ENCODE measurements at regions not wholly inside any gene's neighbourhood (a gene's known extent, or its start where the extent isn't known, plus 50 kb on each side); places are given as distances from the start of the nearest gene placed in this dataset.
"Not testable (repeated sequence)": the region's sequence is repeated elsewhere in the genome, so short reads cannot be mapped to it uniquely, and the experiment has no call there.

- H3K4me3 Mint-ChIP-seq (ENCODE audit: unreplicated experiment) = no peak overlapping the region
- no peak for TF ChIP-seq CTCF (IDR thresholded peaks at IDR 0.05)
- DNase-seq (ENCODE audit: extremely low spot score, unreplicated experiment) = no peak
- H3K4me1 Mint-ChIP-seq (ENCODE audit: unreplicated experiment) = no peaks in the 10 kb centered on the region
- no peak overlapping the region for H3K27ac Mint-ChIP-seq (ENCODE audit: unreplicated experiment)
- no peaks in the 10 kb centered on the region for H3K9me3 Mint-ChIP-seq (ENCODE audit: unreplicated experiment)
- H3K36me3 Mint-ChIP-seq (ENCODE audit: unreplicated experiment) = no peaks in the 10 kb centered on the region
- peaks cover 31% of the 10 kb centered on the region for H3K27me3 Mint-ChIP-seq (ENCODE audit: unreplicated experiment)
Observed at GRCh38 chr4:162761965-162762364, 404.7 kb downstream of the NAF1 start.

- not testable (repeated sequence) for H3K4me3 Mint-ChIP-seq (ENCODE audit: unreplicated experiment); DNase-seq (ENCODE audit: extremely low spot score, unreplicated experiment); H3K36me3 Mint-ChIP-seq (ENCODE audit: unreplicated experiment); H3K27me3 Mint-ChIP-seq (ENCODE audit: unreplicated experiment); H3K9me3 Mint-ChIP-seq (ENCODE audit: unreplicated experiment); H3K27ac Mint-ChIP-seq (ENCODE audit: unreplicated experiment)
- peaks cover 12% of the 10 kb centered on the region for H3K4me1 Mint-ChIP-seq (ENCODE audit: unreplicated experiment)
Observed at GRCh38 chr4:162740228-162740627, 426.5 kb downstream of the NAF1 start.

- H3K9me3 Mint-ChIP-seq (ENCODE audit: unreplicated experiment); H3K27ac Mint-ChIP-seq (ENCODE audit: unreplicated experiment); DNase-seq (ENCODE audit: extremely low spot score, unreplicated experiment); H3K27me3 Mint-ChIP-seq (ENCODE audit: unreplicated experiment); H3K36me3 Mint-ChIP-seq (ENCODE audit: unreplicated experiment); H3K4me3 Mint-ChIP-seq (ENCODE audit: unreplicated experiment): not testable (repeated sequence)
- peaks cover 19% of the 10 kb centered on the region for H3K4me1 Mint-ChIP-seq (ENCODE audit: unreplicated experiment)
Observed at GRCh38 chr4:162739596-162739995, 427.1 kb downstream of the NAF1 start.

GRCh38 chr4:162732876-162733275, 433.8 kb downstream of the NAF1 start:
- no peak for TF ChIP-seq CTCF (IDR thresholded peaks at IDR 0.05)
- Mint-ChIP-seq H3K27me3 (ENCODE audit: unreplicated experiment) (no peaks in the 10 kb centered on the region), H3K36me3 (ENCODE audit: unreplicated experiment) (no peaks in the 10 kb centered on the region), H3K4me1 (ENCODE audit: unreplicated experiment) (peaks cover 25% of the 10 kb centered on the region), H3K27ac (ENCODE audit: unreplicated experiment) (no peak overlapping the region), H3K9me3 (ENCODE audit: unreplicated experiment) (no peaks in the 10 kb centered on the region), H3K4me3 (ENCODE audit: unreplicated experiment) (no peak overlapping the region)
- DNase-seq (ENCODE audit: extremely low spot score, unreplicated experiment) = no peak

GRCh38 chr4:162727766-162728165, 438.9 kb downstream of the NAF1 start:
- no peak for TF ChIP-seq CTCF (IDR thresholded peaks at IDR 0.05)
- no peak overlapping the region for H3K27ac Mint-ChIP-seq (ENCODE audit: unreplicated experiment)
- DNase-seq (ENCODE audit: extremely low spot score, unreplicated experiment) = no peak
- H3K4me1 Mint-ChIP-seq (ENCODE audit: unreplicated experiment) = no peaks in the 10 kb centered on the region
- no peaks in the 10 kb centered on the region for H3K9me3 Mint-ChIP-seq (ENCODE audit: unreplicated experiment)
- H3K27me3 Mint-ChIP-seq (ENCODE audit: unreplicated experiment) = peaks cover 12% of the 10 kb centered on the region
- H3K36me3 Mint-ChIP-seq (ENCODE audit: unreplicated experiment) = no peaks in the 10 kb centered on the region
- no peak overlapping the region for H3K4me3 Mint-ChIP-seq (ENCODE audit: unreplicated experiment)

- H3K27me3 Mint-ChIP-seq (ENCODE audit: unreplicated experiment) = peaks cover 18% of the 10 kb centered on the region
- TF ChIP-seq CTCF (IDR thresholded peaks at IDR 0.05) = no peak
- no peaks in the 10 kb centered on the region for H3K4me1 Mint-ChIP-seq (ENCODE audit: unreplicated experiment)
- H3K36me3 Mint-ChIP-seq (ENCODE audit: unreplicated experiment) = no peaks in the 10 kb centered on the region
- no peak overlapping the region for H3K4me3 Mint-ChIP-seq (ENCODE audit: unreplicated experiment)
- no peak overlapping the region for H3K27ac Mint-ChIP-seq (ENCODE audit: unreplicated experiment)
- DNase-seq (ENCODE audit: extremely low spot score, unreplicated experiment) = no peak
- H3K9me3 Mint-ChIP-seq (ENCODE audit: unreplicated experiment) = no peaks in the 10 kb centered on the region
Observed at GRCh38 chr4:162727232-162727631, 439.5 kb downstream of the NAF1 start.

Data from osteocyte (in vitro differentiated cells).